ENCODE measurements at regions not wholly inside any gene's neighbourhood (a gene's known extent, or its start where the extent isn't known, plus 50 kb on each side); places are given as distances from the start of the nearest gene placed in this dataset.

DNA sequence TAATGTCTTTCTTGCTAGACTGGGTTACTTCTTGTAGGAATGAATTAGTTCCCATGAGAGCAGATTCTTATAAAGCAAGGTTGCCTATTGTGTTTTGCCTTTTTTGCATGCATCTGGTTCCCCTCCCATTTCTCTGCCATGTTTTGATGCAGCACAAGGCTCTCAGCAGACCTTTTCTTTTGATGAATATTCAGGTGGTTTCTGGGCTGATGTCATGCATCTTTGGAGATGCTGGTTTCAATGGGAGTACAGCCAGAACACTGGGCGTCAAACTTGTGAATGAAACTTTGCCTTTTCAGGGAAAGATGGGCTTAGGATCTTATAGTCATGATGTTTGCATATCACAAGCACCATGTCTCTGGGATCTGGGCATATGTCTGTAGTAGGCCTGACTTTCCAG lies 111.7 kb upstream of the CCL2 start:
- intact Hi-C loops (cut with micrococcal nuclease; ENCODE audit: unreplicated experiment) = no loop called here
- H3K4me1 ChIP-seq (ENCODE audit: insufficient read depth, low read length, poor library complexity, severe bottlenecking) = no peaks in the 10 kb centered on the region
- no peak for DNase-seq (ENCODE audit: low spot score)
- ChIA-PET POLR2A (ENCODE audit: low non-redundant PET) (no interaction called here), CTCF (no interaction called here)
- H3K36me3 ChIP-seq (ENCODE audit: insufficient read depth, low read length, poor library complexity, severe bottlenecking) = no peaks in the 10 kb centered on the region
- H3K4me3 ChIP-seq (ENCODE audit: low read depth, low read length, poor library complexity, severe bottlenecking) = no peak overlapping the region
- H3K9me3 ChIP-seq (ENCODE audit: low read depth, low read length, poor library complexity, severe bottlenecking) = no peaks in the 10 kb centered on the region
- BruUV-seq (replicated peaks) = no TSS peak
- no peak overlapping the region for H3K27ac ChIP-seq (ENCODE audit: low read depth, low read length, poor library complexity, severe bottlenecking)
- no peak for TF ChIP-seq CTCF (conservative IDR thresholded peaks at IDR 0.05; ENCODE audit: low read depth, low read length)
- TF ChIP-seq EZH2 (IDR thresholded peaks at IDR 0.05; ENCODE audit: borderline replicate concordance, low read depth, low read length, poor library complexity, severe bottlenecking) = no peak
- H3K27me3 ChIP-seq (replicated peaks; ENCODE audit: insufficient read depth, low read depth, low read length, poor library complexity) = no peaks in the 10 kb centered on the region

DNA sequence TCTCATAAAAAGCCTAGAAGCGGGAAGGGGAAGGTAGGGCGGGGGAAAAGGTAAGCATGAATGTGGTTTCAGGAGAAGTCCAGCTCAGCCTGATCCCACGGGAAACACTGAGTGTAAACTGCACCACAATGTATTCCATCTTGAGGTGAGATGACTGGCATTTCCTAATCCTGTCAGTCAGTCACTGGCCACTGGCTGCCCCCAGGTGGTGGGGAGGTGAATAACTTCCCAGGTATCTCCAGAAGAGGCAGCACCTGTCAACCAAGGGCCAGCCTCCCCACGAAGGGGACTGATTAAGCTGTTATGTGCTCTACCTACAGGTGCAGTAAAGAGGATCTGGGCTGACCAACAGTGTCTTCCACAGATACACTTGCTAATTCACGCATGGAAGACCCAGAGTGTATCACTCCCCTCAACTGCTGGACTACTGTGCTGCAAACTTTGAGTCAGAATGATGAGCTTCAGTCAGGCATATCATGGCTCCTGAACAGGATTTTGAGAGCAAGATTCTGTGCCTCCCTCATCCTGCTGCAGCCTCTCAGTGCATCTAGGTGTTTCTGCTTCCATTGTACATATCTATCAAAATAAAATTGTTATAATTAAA lies 108.5 kb upstream of the CCL2 start:
- TF ChIP-seq CTCF (conservative IDR thresholded peaks at IDR 0.05; ENCODE audit: low read depth, low read length) (peak; percentile 39), EZH2 (IDR thresholded peaks at IDR 0.05; ENCODE audit: borderline replicate concordance, low read depth, low read length, poor library complexity, severe bottlenecking) (no peak)
- Histone ChIP-seq H3K27ac (ENCODE audit: low read depth, low read length, poor library complexity, severe bottlenecking) (no peak overlapping the region), H3K36me3 (ENCODE audit: insufficient read depth, low read length, poor library complexity, severe bottlenecking) (no peaks in the 10 kb centered on the region), H3K4me3 (ENCODE audit: low read depth, low read length, poor library complexity, severe bottlenecking) (no peak overlapping the region), H3K27me3 (replicated peaks; ENCODE audit: insufficient read depth, low read depth, low read length, poor library complexity) (no peaks in the 10 kb centered on the region), H3K9me3 (ENCODE audit: low read depth, low read length, poor library complexity, severe bottlenecking) (no peaks in the 10 kb centered on the region), H3K4me1 (ENCODE audit: insufficient read depth, low read length, poor library complexity, severe bottlenecking) (no peaks in the 10 kb centered on the region)
- POLR2A ChIA-PET (ENCODE audit: low non-redundant PET) = no interaction called here
- DNase-seq (ENCODE audit: low spot score) = peak; percentile 18
- CTCF ChIA-PET = interaction anchor here (1.0 kb wide), 1 partner anchor 219 kb away, joined by 4 read pairs; no protein-coding TSS in a partner anchor
- intact Hi-C loops (cut with micrococcal nuclease; ENCODE audit: unreplicated experiment) = loop anchor here (2.0 kb wide), 1 partner anchor 220 kb away; no protein-coding TSS in a partner anchor
- BruUV-seq (replicated peaks) = no TSS peak

GRCh38 chr17:34151102-34151501 lies 104.0 kb upstream of the CCL2 start:
- no peak for DNase-seq (ENCODE audit: low spot score)
- intact Hi-C loops (cut with micrococcal nuclease; ENCODE audit: unreplicated experiment) = no loop called here
- Histone ChIP-seq H3K36me3 (ENCODE audit: insufficient read depth, low read length, poor library complexity, severe bottlenecking) (no peaks in the 10 kb centered on the region), H3K4me3 (ENCODE audit: low read depth, low read length, poor library complexity, severe bottlenecking) (no peak overlapping the region), H3K27me3 (replicated peaks; ENCODE audit: insufficient read depth, low read depth, low read length, poor library complexity) (peaks cover 12% of the 10 kb centered on the region), H3K27ac (ENCODE audit: low read depth, low read length, poor library complexity, severe bottlenecking) (no peak overlapping the region), H3K9me3 (ENCODE audit: low read depth, low read length, poor library complexity, severe bottlenecking) (no peaks in the 10 kb centered on the region), H3K4me1 (ENCODE audit: insufficient read depth, low read length, poor library complexity, severe bottlenecking) (no peaks in the 10 kb centered on the region)
- no TSS peak for BruUV-seq (replicated peaks)
- TF ChIP-seq EZH2 (IDR thresholded peaks at IDR 0.05; ENCODE audit: borderline replicate concordance, low read depth, low read length, poor library complexity, severe bottlenecking) (no peak), CTCF (conservative IDR thresholded peaks at IDR 0.05; ENCODE audit: low read depth, low read length) (no peak)
- ChIA-PET POLR2A (ENCODE audit: low non-redundant PET) (no interaction called here), CTCF (no interaction called here)
